Sigmoid colon (tissue), 4 donors: ENCODE measurements at regions not wholly inside any gene's neighbourhood (a gene's known extent, or its start where the extent isn't known, plus 50 kb on each side); places are given as distances from the start of the nearest gene placed in this dataset.

Experiments
- EP300 ChIP-seq, 4 donors: sonication (generic); formaldehyde crosslinking; IDR thresholded peaks; one replicate each; pipeline ENCODE4 v1.6.1; 2017; ENCODE audit warnings: antibody characterized with exemption in 4 of 4
- POLR2A ChIP-seq, 2 donors: fragments of 450-650 bp; IDR thresholded peaks; one replicate each; pipeline ENCODE4 v1.6.1; 2016; ENCODE audit warnings: antibody characterized with exemption in 2 of 2, mild to moderate bottlenecking in 2 of 2, moderate library complexity in 2 of 2
- TF ChIP-seq, protein P1 (sequence below), 4 experiments: fragments of 450-650 bp in 3 of 4; fragments of 200-600 bp in 1 of 4; IDR thresholded peaks; one replicate each; pipeline ENCODE4 v1.5.1; 2016 to 2019; ENCODE audit warnings: antibody characterized with exemption in 4 of 4, mild to moderate bottlenecking in 3 of 4, moderate library complexity in 2 of 4

DNA sequence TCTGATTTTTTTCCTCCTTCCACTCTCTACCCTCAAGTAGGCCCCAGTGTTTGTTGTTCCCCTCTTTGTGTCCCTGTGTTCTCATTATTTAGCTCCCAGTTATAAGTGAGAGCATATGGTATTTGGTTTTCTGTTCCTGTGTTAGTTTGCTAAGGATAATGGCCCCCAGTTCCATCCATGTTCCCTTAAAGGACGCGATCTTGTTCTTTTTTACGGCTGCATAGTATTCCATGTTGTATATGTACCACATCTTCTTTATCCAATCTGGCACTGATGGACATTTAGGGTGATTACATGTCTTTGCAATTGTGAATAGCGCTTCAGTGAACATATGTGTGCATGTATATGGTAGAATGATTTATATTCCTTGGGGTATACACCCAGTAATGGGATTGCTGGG is 54.5 kb upstream of the BTC start:
- TF ChIP-seq, protein P1, sequence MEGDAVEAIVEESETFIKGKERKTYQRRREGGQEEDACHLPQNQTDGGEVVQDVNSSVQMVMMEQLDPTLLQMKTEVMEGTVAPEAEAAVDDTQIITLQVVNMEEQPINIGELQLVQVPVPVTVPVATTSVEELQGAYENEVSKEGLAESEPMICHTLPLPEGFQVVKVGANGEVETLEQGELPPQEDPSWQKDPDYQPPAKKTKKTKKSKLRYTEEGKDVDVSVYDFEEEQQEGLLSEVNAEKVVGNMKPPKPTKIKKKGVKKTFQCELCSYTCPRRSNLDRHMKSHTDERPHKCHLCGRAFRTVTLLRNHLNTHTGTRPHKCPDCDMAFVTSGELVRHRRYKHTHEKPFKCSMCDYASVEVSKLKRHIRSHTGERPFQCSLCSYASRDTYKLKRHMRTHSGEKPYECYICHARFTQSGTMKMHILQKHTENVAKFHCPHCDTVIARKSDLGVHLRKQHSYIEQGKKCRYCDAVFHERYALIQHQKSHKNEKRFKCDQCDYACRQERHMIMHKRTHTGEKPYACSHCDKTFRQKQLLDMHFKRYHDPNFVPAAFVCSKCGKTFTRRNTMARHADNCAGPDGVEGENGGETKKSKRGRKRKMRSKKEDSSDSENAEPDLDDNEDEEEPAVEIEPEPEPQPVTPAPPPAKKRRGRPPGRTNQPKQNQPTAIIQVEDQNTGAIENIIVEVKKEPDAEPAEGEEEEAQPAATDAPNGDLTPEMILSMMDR (IDR thresholded peaks at IDR 0.05) = no peak
- TF ChIP-seq POLR2A (IDR thresholded peaks at IDR 0.05) (no peak), EP300 (IDR thresholded peaks at IDR 0.05) (no peak)
